ENCODE measurements at regions not wholly inside any gene's neighbourhood (a gene's known extent, or its start where the extent isn't known, plus 50 kb on each side); places are given as distances from the start of the nearest gene placed in this dataset.
"Not testable (repeated sequence)": the region's sequence is repeated elsewhere in the genome, so short reads cannot be mapped to it uniquely, and the experiment has no call there.

- no peak for DNase-seq (ENCODE audit: low read depth in 2 of 2)
Observed at GRCh38 chr2:240374085-240374907, 61.2 kb upstream of the GPC1 start.

- DNase-seq (ENCODE audit: low read depth in 2 of 2): no peak
Observed at GRCh38 chr2:240375024-240375645, 60.3 kb upstream of the GPC1 start.

GRCh38 chr2:240376739-240377138, 58.7 kb upstream of the GPC1 start:
- no peak for DNase-seq (ENCODE audit: low read depth in 2 of 2)

GRCh38 chr2:240377366-240377765, 58.1 kb upstream of the GPC1 start:
- no peak for DNase-seq (ENCODE audit: low read depth in 2 of 2)

GRCh38 chr2:240379089-240379636, 56.3 kb upstream of the GPC1 start:
- DNase-seq (ENCODE audit: low read depth in 2 of 2): no peak

- no peak for DNase-seq (ENCODE audit: low read depth in 2 of 2)
Observed at GRCh38 chr2:240383099-240383758, 52.2 kb upstream of the GPC1 start.

- DNase-seq (ENCODE audit: low read depth in 2 of 2): no peak
Observed at GRCh38 chr2:240383871-240384700, 51.4 kb upstream of the GPC1 start.

GRCh38 chr2:240384711-240385450, 50.6 kb upstream of the GPC1 start:
- DNase-seq (ENCODE audit: low read depth in 2 of 2): no peak

GRCh38 chr2:240385451-240386161, 49.9 kb upstream of the GPC1 start:
- not testable (repeated sequence) for DNase-seq (ENCODE audit: low read depth in 2 of 2)

Data from stimulated activated CD4-positive, alpha-beta T cell treated with anti-CD3 and anti-CD28 coated beads, Interleukin-1b, Interleukin-23, amount 100 ng/mL, for 1 hour (primary cell).